GM18951 (cell line): ENCODE measurements at regions not wholly inside any gene's neighbourhood (a gene's known extent, or its start where the extent isn't known, plus 50 kb on each side); places are given as distances from the start of the nearest gene placed in this dataset.
"Not testable (repeated sequence)": the region's sequence is repeated elsewhere in the genome, so short reads cannot be mapped to it uniquely, and the experiment has no call there.

ENCODE experiments used
- POLR2A ChIP-seq: IDR thresholded peaks from 4 replicates; pipeline ENCODE4 v1.6.1; 2011; ENCODE audit warnings: mild to moderate bottlenecking; ENCODE audit not compliant: insufficient read length, insufficient read depth; ENCODE audit errors: extremely low read depth
- in situ Hi-C: fragments of 300-500 bp; cut with MboI; formaldehyde crosslinking; loops from one replicate; pipeline ENCODE4 v1.12.0; 2022; ENCODE audit warnings: low sequenced_read_pairs, mixed read lengths, inconsistent platforms; ENCODE audit not compliant: unreplicated experiment

DNA sequence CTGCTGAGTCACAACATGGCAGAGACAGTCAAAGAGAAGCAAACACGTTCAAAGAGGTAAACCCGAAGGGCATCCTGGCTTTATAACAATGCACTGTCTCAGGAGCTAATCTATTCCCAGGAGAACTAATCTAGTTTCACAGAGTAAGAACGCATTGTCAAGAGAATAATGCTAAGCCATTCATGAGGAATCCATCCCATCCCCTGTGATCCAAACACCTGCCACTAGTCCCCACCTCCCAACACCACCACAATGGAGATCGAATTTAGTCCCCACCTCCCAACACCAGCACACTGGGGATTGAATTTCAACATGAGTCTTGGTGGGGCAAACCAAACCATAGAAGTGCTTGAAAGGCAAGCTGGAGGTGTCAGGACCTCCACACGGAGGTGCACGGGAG, 231.5 kb upstream of the ID4 start:
- no peak for TF ChIP-seq POLR2A
- in situ Hi-C loops, result no loop called here

DNA sequence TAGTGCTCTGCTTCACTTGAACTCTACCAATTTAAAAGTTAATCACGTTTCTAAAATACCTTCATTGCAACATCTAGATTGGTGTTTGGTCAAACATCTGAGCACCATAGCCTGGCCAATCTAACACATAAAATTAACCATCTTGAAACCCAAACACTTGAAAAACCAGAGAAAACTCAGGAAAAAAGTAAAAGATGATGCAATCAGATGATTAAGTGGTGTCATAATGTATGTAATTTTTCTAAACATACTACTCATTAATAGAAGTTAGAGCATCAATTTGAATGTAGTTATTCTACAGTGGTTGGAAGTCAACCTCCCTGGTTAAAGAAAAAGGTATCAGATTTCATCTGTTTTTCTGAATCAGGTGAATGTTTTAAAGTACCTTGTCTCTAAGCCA, 228.6 kb upstream of the ID4 start:
- TF ChIP-seq POLR2A, result no peak
- in situ Hi-C loops, result no loop called here

DNA sequence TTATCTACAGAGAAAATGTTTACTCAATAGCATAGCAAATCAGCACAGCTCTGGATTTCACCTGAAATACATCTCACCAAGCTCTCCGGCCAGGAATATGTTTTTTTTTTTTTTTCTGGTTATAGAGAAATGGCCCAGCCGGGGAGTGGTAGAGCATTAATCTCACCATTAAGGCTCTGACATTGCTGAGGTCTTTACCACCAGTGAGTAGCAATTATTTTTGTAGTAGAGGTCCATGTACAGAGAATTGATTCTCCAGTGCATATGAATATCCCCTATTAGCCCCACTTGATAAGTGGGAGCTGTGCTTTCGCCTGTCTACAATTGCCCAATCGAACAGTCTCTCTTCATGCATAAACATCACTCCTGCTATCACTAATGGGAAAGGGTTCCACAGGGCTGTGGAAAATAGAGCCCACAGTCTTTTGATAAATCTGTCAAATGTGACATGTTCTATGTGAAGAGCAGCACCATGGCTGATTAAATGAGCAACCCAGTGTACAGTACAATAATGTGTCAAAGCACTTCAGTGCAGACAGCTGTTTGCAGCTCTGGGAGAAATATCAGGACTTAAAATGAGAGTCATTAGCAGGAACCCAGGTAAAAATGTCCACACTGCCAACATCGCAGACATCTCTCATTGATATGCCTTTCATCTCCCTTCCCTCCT, 227.1 kb upstream of the ID4 start:
- in situ Hi-C loops, result no loop called here
- TF ChIP-seq POLR2A, result no peak

DNA sequence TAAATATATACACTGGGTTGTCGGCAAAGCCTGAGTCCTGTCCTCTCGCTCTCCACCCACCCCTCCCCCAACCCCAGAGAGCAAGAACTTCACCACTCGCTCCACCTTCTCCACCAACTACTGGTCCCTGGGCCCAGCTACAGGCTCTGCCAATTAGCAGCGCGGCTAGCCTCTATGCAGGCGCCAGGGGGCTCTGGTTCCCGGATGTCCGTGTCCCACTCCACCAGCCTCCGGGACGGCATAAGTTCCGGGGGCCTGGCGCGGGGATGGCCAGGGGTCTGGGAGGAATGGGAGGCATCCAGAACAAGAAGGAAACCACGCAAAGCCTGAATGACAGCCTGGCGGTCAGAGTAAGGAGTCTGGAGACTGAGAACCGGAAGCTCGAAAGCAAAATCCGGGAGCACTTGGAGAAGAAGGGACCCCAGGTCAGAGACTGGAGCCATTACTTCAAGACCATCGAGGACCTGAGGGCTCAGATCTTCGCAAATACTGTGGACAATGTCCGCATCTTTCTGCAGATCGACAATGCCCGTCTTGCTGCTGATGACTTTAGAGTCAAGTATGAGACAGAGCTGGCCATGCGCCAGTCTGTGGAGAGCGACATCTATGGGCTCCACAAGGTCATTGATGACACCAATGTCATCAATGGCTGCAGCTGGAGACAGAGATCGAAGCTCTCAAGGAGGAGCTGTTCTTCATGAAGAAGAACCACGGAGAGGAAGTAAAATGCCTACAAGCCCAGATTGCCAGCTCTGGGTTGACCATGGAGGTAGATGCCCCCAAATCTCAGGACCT, 224.3 kb upstream of the ID4 start:
- in situ Hi-C loops, result not testable (repeated sequence)

DNA sequence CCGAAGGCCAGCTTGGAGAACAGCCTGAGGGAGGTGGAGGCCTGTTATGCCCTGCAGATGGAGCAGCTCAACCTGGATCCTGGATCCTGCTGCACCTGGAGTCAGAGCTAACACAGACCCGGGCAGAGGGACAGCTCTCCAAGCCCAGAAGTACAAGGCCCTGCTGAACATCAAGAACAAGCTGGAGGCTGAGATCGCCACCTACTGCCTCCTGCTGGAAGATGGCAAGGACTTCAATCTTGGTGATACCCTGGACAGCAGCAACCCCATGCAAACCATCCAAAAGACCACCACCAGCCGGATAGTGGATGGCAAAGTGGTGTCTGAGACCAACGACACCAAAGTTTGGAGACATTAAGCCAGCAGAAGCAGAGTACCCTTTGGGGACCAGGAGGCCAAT, 223.5 kb upstream of the ID4 start:
- TF ChIP-seq POLR2A, result no peak
- in situ Hi-C loops, result no loop called here

DNA sequence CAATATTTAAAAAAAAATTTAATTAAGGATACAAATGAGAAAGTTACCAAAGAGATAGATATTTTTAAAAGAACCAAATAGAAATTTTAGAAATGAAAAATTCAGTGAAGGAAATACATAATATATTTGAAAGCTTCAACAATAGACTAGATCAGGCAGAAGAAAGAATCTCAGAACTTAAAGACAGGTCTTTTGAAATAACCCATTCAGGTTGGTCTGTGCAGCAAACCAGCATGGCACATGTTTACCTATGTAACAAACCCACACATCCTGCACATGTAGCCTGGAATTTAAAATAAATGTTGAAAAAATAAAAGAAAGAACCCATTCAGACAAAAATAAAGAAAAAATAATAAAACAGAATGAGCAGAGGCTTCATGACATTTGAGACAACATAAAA, 221.1 kb upstream of the ID4 start:
- no peak for TF ChIP-seq POLR2A
- in situ Hi-C loops, result no loop called here

DNA sequence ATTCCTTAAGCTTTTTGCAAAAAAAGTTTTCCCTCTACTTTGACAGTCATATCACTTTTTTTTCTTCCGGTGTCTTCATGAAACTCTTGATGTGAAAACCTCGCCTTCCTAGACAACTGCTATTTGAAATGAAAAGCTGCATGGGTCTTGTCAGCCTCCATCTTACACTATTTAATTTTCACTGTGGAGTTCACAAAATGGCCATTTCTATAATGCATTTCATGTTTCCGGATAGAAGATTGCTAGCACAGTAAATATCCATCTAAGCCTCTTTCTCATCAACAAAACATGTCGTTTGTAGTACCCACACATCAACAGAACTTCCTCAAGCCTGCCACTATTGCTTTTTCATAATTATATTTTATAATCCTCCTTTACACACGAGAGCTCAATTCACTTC, 204.9 kb upstream of the ID4 start:
- no peak for TF ChIP-seq POLR2A
- in situ Hi-C loops, result no loop called here

DNA sequence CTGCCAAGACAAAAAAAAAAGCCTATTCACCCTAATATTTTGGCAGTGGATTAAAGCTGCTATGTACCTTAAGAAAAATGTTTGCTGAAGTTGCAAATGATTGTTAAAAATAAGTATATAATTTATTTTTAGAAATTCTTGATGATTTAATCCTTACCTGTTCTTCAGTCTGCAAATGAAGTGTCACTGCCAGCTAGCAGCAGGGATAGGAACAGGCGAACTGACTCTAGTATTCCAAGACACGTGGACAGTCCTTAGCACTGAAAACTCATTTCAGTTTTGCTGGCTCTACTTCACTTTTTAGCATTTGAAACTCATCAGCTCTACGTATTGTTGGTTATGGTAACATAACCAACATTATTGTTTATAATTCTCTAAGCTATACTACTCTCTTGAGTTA, 204.4 kb upstream of the ID4 start:
- no peak for TF ChIP-seq POLR2A
- in situ Hi-C loops, result no loop called here

DNA sequence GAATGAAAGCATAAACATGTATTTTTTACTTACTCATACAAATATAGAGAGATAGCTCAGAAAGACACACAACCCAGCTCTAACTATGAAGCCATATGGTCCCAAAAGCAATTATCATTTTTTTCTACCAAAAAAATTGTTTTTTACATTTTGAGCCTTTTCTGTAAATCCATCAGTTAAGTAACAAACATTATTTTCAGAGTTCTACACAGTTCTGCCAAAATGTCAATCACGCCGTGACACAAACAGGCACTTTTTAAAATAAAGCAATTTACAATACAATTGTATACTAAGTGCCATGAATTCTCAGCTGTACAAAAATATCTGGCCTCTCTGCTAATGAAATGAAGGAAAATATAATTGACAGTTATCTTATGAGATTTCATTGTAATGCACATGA, 201.4 kb upstream of the ID4 start:
- in situ Hi-C loops, result no loop called here
- no peak for TF ChIP-seq POLR2A

DNA sequence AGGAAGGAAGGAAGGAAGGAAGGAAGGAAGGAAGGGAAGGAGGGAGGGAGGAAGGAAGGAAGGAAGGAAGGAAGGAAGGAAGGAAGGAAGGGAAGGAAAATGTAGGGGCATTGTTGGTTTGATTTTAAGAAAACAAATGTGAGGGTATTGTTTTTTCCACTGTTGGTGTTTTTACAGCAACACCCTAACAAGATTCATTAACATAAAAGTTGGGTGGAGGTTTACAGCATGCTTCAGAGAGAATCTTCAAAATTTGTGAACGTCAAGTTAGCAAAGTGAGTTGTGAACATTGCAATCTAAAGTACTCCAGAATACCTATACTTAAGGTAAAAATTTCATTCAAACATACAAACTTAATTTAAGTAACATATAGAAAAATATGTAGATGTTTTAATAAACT, 200.2 kb upstream of the ID4 start:
- in situ Hi-C loops, result no loop called here
- no peak for TF ChIP-seq POLR2A

DNA sequence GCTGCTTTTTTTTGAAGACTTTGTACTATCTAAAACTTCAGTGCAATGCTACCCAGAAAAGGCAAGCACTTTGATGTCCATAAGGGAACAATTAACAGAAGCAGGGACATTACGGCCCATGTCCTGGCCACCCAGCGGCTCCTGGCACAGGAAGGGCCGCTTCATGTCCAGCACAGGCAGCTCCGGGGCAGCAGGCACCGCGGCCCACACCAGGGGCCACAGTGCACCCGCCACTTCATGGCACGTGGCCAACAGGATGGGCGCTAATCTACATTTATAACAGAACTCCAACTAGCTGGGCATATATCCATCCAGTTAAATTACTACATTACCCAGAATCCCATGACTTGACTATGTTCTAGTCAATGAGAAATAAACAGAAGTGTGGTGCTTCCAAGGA, 198.2 kb upstream of the ID4 start:
- in situ Hi-C loops, result no loop called here
- no peak for TF ChIP-seq POLR2A

DNA sequence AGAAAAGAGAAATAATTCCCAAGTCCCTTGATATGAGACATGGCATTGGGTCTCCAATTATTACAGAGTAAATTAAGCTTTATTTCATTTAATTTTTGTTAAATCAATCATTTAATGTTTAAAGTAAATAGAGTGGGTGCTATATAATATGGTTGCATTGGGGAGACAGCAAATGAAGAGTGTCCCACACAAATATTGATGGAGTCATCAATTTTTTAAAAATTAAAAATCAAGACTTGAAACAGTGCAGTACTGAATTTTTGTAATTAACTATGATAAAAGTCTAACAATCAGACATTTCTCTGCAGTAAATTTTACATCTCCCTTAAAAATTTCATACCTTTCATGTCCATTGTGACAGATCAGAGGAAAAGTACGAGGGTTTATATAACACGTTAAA, 193.9 kb upstream of the ID4 start:
- TF ChIP-seq POLR2A, result no peak
- in situ Hi-C loops, result no loop called here

DNA sequence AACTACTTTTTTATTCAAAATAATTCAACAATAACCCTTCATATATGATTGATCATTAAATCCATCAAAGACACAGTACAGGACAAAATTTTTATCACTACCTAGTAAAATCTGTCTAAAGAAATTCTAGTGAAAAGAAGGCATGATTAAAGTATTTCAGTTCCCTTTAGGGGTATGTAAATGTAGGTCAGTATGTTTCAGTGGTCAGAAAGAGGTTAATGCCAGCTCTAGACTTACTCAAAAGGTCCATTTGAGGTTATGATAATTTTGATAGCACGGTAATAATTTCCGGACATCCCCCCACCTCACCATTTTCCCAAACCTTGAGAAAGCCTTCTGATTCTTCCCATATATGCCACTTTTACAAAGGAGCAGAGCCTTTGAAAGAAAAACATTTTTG, 193.5 kb upstream of the ID4 start:
- no peak for TF ChIP-seq POLR2A
- in situ Hi-C loops, result no loop called here

DNA sequence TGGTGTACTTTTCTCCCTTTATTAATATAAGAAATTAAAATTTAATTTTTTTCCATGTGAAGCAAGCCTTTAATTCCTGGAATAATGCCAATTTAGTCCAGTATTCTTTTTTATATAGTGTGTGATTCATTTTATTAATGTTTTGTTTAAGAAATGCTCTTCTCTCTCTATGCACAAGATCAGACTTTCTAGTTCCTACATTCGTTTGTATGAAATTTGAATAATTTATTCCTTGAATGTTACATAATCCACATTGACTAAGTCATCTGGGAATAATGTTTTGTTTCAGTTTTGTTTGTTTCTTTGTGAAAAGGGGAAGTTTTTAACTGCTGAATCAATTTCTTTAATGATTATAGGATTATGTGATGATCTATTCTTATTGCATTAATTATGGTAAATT, 181.4 kb upstream of the ID4 start:
- in situ Hi-C loops, result no loop called here
- no peak for TF ChIP-seq POLR2A

DNA sequence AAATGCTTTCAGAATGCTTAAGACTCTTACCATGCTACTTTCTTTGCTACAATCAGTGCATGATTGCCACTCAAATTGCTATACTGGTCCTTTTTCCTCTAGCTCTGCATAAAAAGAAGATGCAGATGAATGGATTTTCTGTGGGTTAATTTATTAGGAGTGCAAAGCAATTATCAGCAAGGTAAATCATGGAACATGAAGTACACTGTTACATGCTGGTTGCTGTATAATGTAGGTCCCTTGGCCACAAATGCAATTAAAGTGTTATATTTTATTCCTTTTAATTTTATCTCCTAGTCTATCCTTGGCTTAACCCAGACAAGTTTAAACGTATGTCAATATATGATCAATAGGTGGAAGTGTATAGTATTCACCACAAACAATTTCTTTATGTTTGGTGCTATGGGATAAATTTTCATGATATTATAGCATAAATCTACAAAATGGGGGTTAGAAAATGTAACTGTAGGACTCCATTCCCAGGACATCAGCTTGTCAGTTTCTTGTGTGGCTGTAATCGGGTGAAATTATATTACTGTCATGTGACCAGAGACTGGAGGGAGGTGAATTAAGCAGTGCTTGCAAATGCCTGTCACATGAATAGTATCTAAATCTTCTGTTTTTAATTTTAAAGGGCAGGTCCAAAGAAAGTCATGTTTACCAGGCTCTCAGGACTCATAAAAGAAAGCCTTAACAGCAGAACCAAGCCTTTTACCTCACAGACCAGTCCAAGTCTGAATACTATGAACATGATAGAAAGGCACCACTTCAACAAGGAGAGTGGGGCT, 176.9 kb upstream of the ID4 start:
- in situ Hi-C loops, result no loop called here

More for the DNA sequence above, 176.9 kb upstream of the ID4 start:
- TF ChIP-seq POLR2A, result no peak
